HEK293T (cell line): ENCODE measurements at regions not wholly inside any gene's neighbourhood (a gene's known extent, or its start where the extent isn't known, plus 50 kb on each side); places are given as distances from the start of the nearest gene placed in this dataset.

Experiments
- CTCF ChIA-PET: fragments of 350-600 bp; formaldehyde crosslinking; extraction: SDS; loops from one replicate; lab custom pipeline; 2021; ENCODE audit warnings: antibody characterized with exemption, inconsistent platforms; lab: Yijun Ruan, JAX
- POLR2A ChIA-PET: fragments of 350-600 bp; formaldehyde crosslinking; extraction: SDS; loops from one replicate; lab custom pipeline; 2020; ENCODE audit warnings: antibody characterized with exemption, inconsistent platforms; lab: Yijun Ruan, JAX
- DNase-seq: peaks from one replicate; pipeline ENCODE4 v3.0.0; 2012; ENCODE audit warnings: mixed read lengths; ENCODE audit errors: extremely low spot score
- ARNT ChIP-seq: fragments of 450-650 bp; IDR thresholded peaks from 2 replicates; pipeline ENCODE4 v1.6.1; 2017; ENCODE audit warnings: mild to moderate bottlenecking
- BHLHE40 ChIP-seq: fragments of 450-650 bp; IDR thresholded peaks from 2 replicates; pipeline ENCODE4 v1.6.1; 2016; ENCODE audit warnings: mild to moderate bottlenecking, moderate library complexity, borderline replicate concordance
- CTBP1 ChIP-seq: fragments of 450-650 bp; IDR thresholded peaks from 2 replicates; pipeline ENCODE4 v1.6.1; 2016; ENCODE audit warnings: borderline replicate concordance
- ELF4 ChIP-seq: fragments of 450-650 bp; IDR thresholded peaks from 2 replicates; pipeline ENCODE4 v1.6.1; 2017; ENCODE audit warnings: antibody characterized with exemption
- FOXA1 ChIP-seq: fragments of 450-650 bp; IDR thresholded peaks from 2 replicates; pipeline ENCODE4 v1.6.1; 2016; ENCODE audit warnings: mild to moderate bottlenecking
- FOXK2 ChIP-seq: fragments of 450-650 bp; IDR thresholded peaks from 2 replicates; pipeline ENCODE4 v1.6.1; 2016; ENCODE audit warnings: mild to moderate bottlenecking
- FOXM1 ChIP-seq: fragments of 450-650 bp; IDR thresholded peaks from 2 replicates; pipeline ENCODE4 v1.6.1; 2017; ENCODE audit warnings: mild to moderate bottlenecking, borderline replicate concordance
- HDGF ChIP-seq: fragments of 450-650 bp; IDR thresholded peaks from 2 replicates; pipeline ENCODE4 v1.6.1; 2017; ENCODE audit warnings: antibody characterized with exemption, borderline replicate concordance
- L3MBTL2 ChIP-seq: fragments of 450-650 bp; conservative IDR thresholded peaks from 2 replicates; pipeline ENCODE4 v1.6.1; 2016; ENCODE audit warnings: mild to moderate bottlenecking
- LEF1 ChIP-seq: fragments of 450-650 bp; IDR thresholded peaks from 2 replicates; pipeline ENCODE4 v1.6.1; 2017; ENCODE audit warnings: mild to moderate bottlenecking, borderline replicate concordance
- NFRKB ChIP-seq: fragments of 450-650 bp; IDR thresholded peaks from 2 replicates; pipeline ENCODE4 v1.6.1; 2016; ENCODE audit warnings: mild to moderate bottlenecking, moderate library complexity
- PKNOX1 ChIP-seq: fragments of 450-650 bp; IDR thresholded peaks from 2 replicates; pipeline ENCODE4 v1.6.1; 2016
- SP1 ChIP-seq: fragments of 450-650 bp; IDR thresholded peaks from 2 replicates; pipeline ENCODE4 v1.6.1; 2017
- SUZ12 ChIP-seq: fragments of 450-650 bp; IDR thresholded peaks from 2 replicates; pipeline ENCODE4 v1.6.1; 2016; ENCODE audit warnings: mild to moderate bottlenecking
- TARDBP ChIP-seq: fragments of 450-650 bp; IDR thresholded peaks from 2 replicates; pipeline ENCODE4 v1.6.1; 2016
- ZNF384 ChIP-seq: fragments of 450-650 bp; IDR thresholded peaks from 2 replicates; pipeline ENCODE4 v1.6.1; 2016

- POLR2A ChIA-PET, result no interaction called here
- TF ChIP-seq SP1, result no peak
- TF ChIP-seq PKNOX1, result no peak
- no peak for TF ChIP-seq ZNF384
- no peak for TF ChIP-seq FOXA1
- TF ChIP-seq LEF1, result no peak
- TF ChIP-seq L3MBTL2, result no peak
- no peak for TF ChIP-seq ELF4
- TF ChIP-seq FOXK2, result no peak
- no peak for TF ChIP-seq HDGF
- TF ChIP-seq NFRKB, result no peak
- no peak for TF ChIP-seq ARNT
- no peak for TF ChIP-seq SUZ12
- no peak for TF ChIP-seq CTBP1
- TF ChIP-seq TARDBP, result no peak
- CTCF ChIA-PET, result no interaction called here
Measured at GRCh38 chr6:130661077-130661476, 166.1 kb upstream of the SMLR1 start.

GRCh38 chr6:130666786-130667185 lies 160.4 kb upstream of the SMLR1 start:
- CTCF ChIA-PET, result no interaction called here
- no peak for TF ChIP-seq CTBP1
- DNase-seq, result no peak
- POLR2A ChIA-PET, result no interaction called here

More at GRCh38 chr6:130661077-130661476, 166.1 kb upstream of the SMLR1 start:
- no peak for DNase-seq

- peak; percentile 12 for DNase-seq
- CTCF ChIA-PET, result no interaction called here
- TF ChIP-seq FOXM1 (no peak), BHLHE40 (no peak), LEF1 (no peak), TARDBP (no peak), FOXK2 (no peak), SUZ12 (no peak), FOXA1 (no peak), SP1 (no peak), ELF4 (no peak), PKNOX1 (no peak), NFRKB (no peak), ZNF384 (no peak), L3MBTL2 (no peak), ARNT (no peak), CTBP1 (no peak), HDGF (no peak)
- POLR2A ChIA-PET, result no interaction called here
Measured at GRCh38 chr6:130670142-130670541, 157.1 kb upstream of the SMLR1 start.

- DNase-seq, result no peak
- CTCF ChIA-PET, result no interaction called here
- TF ChIP-seq CTBP1 (no peak), HDGF (no peak), FOXA1 (no peak), FOXK2 (no peak), PKNOX1 (no peak), ZNF384 (no peak), SP1 (no peak), L3MBTL2 (no peak)
- POLR2A ChIA-PET, result no interaction called here
Measured at GRCh38 chr6:130671119-130671518, 156.1 kb upstream of the SMLR1 start.

- ChIA-PET POLR2A (no interaction called here), CTCF (no interaction called here)
- TF ChIP-seq LEF1, result no peak
- DNase-seq, result no peak
Measured at GRCh38 chr6:130671577-130671976, 155.6 kb upstream of the SMLR1 start.

- DNase-seq, result no peak
- TF ChIP-seq PKNOX1 (no peak), FOXK2 (no peak), LEF1 (no peak), NFRKB (no peak), L3MBTL2 (no peak), ZNF384 (no peak), FOXM1 (no peak), ELF4 (no peak), HDGF (no peak), TARDBP (no peak), SUZ12 (no peak), FOXA1 (no peak)
- POLR2A ChIA-PET, result no interaction called here
- CTCF ChIA-PET, result no interaction called here
Measured at GRCh38 chr6:130672153-130672552, 155.1 kb upstream of the SMLR1 start.

- DNase-seq, result no peak
- POLR2A ChIA-PET, result no interaction called here
- CTCF ChIA-PET, result no interaction called here
Measured at GRCh38 chr6:130674604-130675003, 152.6 kb upstream of the SMLR1 start.

More at GRCh38 chr6:130674604-130675003, 152.6 kb upstream of the SMLR1 start:
- TF ChIP-seq NFRKB, result no peak
- no peak for TF ChIP-seq FOXK2
- TF ChIP-seq BHLHE40, result no peak
- no peak for TF ChIP-seq ELF4
- no peak for TF ChIP-seq TARDBP
- TF ChIP-seq FOXM1, result no peak
- TF ChIP-seq ARNT, result no peak
- no peak for TF ChIP-seq FOXA1
- TF ChIP-seq PKNOX1, result no peak
- no peak for TF ChIP-seq LEF1
- TF ChIP-seq L3MBTL2, result no peak
- TF ChIP-seq CTBP1, result no peak
- no peak for TF ChIP-seq SP1
- no peak for TF ChIP-seq HDGF
- TF ChIP-seq SUZ12, result no peak
